HG02981 (cell line): ENCODE measurements at regions not wholly inside any gene's neighbourhood (a gene's known extent, or its start where the extent isn't known, plus 50 kb on each side); places are given as distances from the start of the nearest gene placed in this dataset.

ENCODE experiments used
- ATAC-seq: cut with Tn5 transposase; IDR thresholded peaks from one replicate; pipeline ENCODE4 v1.9.1; 2021; ENCODE audit warnings: mild to moderate bottlenecking, moderate library complexity; ENCODE audit not compliant: unreplicated experiment

GRCh38 chr2:222146488-222146887, 152.3 kb downstream of the PAX3 start:
- no peak for ATAC-seq

- no peak for ATAC-seq
These were observed 156.8 kb downstream of the PAX3 start for GRCh38 chr2:222142027-222142426.

GRCh38 chr2:222136106-222136630, 162.6 kb downstream of the PAX3 start:
- ATAC-seq: no peak

- ATAC-seq: no peak
These were observed 164.1 kb downstream of the PAX3 start for GRCh38 chr2:222134654-222135053.

- ATAC-seq: no peak
These were observed 164.9 kb downstream of the PAX3 start for GRCh38 chr2:222133897-222134296.

- ATAC-seq: no peak
These were observed 167.9 kb downstream of the PAX3 start for GRCh38 chr2:222130855-222131254.

- no peak for ATAC-seq
These were observed 171.1 kb downstream of the PAX3 start for GRCh38 chr2:222127660-222128059.

- no peak for ATAC-seq
These were observed 177.9 kb downstream of the PAX3 start for GRCh38 chr2:222120933-222121332.

GRCh38 chr2:222115296-222115695, 183.5 kb downstream of the PAX3 start:
- ATAC-seq: no peak

GRCh38 chr2:222108957-222109585, 189.7 kb downstream of the PAX3 start:
- ATAC-seq: no peak

- no peak for ATAC-seq
These were observed 190.3 kb downstream of the PAX3 start for GRCh38 chr2:222108497-222108896.

GRCh38 chr2:222105046-222105445, 193.8 kb downstream of the PAX3 start:
- no peak for ATAC-seq

- ATAC-seq: no peak
These were observed 196.0 kb downstream of the PAX3 start for GRCh38 chr2:222102575-222103349.

GRCh38 chr2:222100704-222101699, 197.8 kb downstream of the PAX3 start:
- ATAC-seq: no peak

- no peak for ATAC-seq
These were observed 210.2 kb downstream of the PAX3 start for GRCh38 chr2:222088561-222088960.

GRCh38 chr2:222087998-222088397, 210.8 kb downstream of the PAX3 start:
- ATAC-seq: no peak

GRCh38 chr2:222082201-222082600, 216.6 kb downstream of the PAX3 start:
- no peak for ATAC-seq

GRCh38 chr2:222080141-222080540, 218.7 kb downstream of the PAX3 start:
- no peak for ATAC-seq

- no peak for ATAC-seq
These were observed 221.7 kb downstream of the PAX3 start for GRCh38 chr2:222076973-222077690.

GRCh38 chr2:222074674-222075073, 224.1 kb downstream of the PAX3 start:
- no peak for ATAC-seq
